ENCODE measurements at regions not wholly inside any gene's neighbourhood (a gene's known extent, or its start where the extent isn't known, plus 50 kb on each side); places are given as distances from the start of the nearest gene placed in this dataset.
A peak's percentile ranks its signal among the peaks of the same experiment; 100 is the strongest.

DNA sequence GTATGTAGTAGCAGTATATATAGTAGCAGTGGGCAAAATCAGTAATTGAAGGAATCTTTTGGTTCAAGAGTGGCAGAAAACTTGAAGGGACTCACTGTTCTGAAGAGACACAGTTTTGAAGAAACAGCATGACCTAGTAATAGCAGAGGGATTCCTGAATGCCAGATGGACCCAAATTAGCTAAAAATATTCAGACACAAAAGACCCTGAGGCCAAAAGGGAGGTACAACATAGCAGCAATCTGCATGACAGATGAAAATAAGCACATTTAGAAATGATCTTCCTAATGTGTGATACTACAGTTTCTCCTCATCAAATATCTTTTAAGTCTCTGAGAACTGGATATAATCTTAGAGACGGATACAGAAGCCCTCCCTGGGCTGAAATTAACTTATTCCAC is 536.6 kb downstream of the PPARGC1A start:
- no peak for DNase-seq (ENCODE audit: low read depth)
- TF ChIP-seq, protein P1, sequence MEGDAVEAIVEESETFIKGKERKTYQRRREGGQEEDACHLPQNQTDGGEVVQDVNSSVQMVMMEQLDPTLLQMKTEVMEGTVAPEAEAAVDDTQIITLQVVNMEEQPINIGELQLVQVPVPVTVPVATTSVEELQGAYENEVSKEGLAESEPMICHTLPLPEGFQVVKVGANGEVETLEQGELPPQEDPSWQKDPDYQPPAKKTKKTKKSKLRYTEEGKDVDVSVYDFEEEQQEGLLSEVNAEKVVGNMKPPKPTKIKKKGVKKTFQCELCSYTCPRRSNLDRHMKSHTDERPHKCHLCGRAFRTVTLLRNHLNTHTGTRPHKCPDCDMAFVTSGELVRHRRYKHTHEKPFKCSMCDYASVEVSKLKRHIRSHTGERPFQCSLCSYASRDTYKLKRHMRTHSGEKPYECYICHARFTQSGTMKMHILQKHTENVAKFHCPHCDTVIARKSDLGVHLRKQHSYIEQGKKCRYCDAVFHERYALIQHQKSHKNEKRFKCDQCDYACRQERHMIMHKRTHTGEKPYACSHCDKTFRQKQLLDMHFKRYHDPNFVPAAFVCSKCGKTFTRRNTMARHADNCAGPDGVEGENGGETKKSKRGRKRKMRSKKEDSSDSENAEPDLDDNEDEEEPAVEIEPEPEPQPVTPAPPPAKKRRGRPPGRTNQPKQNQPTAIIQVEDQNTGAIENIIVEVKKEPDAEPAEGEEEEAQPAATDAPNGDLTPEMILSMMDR (IDR thresholded peaks at IDR 0.05; ENCODE audit: insufficient read depth, low read depth, low read length, missing control alignments) = no peak
- H3K4me3 ChIP-seq (ENCODE audit: low read depth, low read length) = no peak overlapping the region

DNA sequence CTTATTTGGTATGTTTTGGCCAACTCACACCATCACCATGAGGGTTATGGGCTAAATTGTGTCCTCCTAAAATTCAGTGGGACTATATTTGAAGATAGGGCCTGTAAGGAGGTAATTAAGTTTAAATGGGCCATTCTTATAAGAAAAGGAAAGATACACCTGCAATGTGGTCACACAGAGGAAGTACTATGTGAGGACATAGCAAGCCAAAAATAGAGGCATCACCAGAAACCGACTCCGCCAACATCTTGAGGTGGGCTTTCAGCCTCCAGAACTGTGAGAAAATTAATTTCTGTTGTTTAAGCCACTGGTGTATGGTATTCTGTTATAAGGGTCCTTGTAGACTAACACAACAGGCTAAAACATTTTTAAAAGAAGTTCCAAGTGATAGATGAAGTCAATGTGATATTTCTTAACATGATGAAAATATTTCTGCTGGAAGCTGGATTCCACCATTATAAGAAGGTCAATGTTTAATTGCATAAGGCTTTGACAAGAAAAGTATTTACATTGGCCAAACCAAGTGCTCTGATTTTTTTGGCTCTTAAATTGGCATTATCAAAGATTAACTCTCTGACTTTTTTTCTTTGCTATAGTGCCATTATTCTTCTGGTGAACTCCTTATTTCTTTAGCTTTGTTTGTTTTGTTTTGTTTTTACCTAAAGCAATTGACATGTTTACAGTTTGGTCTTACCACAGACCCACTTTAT is 540.9 kb downstream of the PPARGC1A start:
- peak; percentile 22 for DNase-seq (ENCODE audit: low read depth)
- TF ChIP-seq, protein P1 (IDR thresholded peaks at IDR 0.05; ENCODE audit: insufficient read depth, low read depth, low read length, missing control alignments) = no peak
- H3K4me3 ChIP-seq (ENCODE audit: low read depth, low read length) = no peak overlapping the region

DNA sequence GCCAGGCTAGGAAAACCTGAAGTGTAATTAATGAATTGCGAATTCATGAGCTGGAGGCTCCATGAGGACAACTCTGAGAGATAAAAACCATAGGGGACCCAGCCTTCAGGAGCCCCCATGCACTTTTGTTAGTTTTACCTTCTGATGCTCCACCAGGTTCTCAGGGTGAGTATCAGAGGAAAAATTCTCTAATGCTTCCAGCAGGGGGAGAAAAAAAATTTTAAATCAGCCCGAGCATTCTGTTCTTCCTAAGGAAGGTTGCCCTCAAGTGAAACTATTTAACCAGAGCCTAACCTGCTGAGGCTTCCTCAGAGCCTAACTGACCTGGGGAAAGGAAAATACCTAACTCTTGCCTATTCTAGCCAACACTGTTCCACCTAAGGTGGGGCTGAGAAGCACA is 552.6 kb downstream of the PPARGC1A start:
- TF ChIP-seq, protein P1 (IDR thresholded peaks at IDR 0.05; ENCODE audit: insufficient read depth, low read depth, low read length, missing control alignments) = no peak
- DNase-seq (ENCODE audit: low read depth) = no peak
- H3K4me3 ChIP-seq (ENCODE audit: low read depth, low read length) = no peak overlapping the region

DNA sequence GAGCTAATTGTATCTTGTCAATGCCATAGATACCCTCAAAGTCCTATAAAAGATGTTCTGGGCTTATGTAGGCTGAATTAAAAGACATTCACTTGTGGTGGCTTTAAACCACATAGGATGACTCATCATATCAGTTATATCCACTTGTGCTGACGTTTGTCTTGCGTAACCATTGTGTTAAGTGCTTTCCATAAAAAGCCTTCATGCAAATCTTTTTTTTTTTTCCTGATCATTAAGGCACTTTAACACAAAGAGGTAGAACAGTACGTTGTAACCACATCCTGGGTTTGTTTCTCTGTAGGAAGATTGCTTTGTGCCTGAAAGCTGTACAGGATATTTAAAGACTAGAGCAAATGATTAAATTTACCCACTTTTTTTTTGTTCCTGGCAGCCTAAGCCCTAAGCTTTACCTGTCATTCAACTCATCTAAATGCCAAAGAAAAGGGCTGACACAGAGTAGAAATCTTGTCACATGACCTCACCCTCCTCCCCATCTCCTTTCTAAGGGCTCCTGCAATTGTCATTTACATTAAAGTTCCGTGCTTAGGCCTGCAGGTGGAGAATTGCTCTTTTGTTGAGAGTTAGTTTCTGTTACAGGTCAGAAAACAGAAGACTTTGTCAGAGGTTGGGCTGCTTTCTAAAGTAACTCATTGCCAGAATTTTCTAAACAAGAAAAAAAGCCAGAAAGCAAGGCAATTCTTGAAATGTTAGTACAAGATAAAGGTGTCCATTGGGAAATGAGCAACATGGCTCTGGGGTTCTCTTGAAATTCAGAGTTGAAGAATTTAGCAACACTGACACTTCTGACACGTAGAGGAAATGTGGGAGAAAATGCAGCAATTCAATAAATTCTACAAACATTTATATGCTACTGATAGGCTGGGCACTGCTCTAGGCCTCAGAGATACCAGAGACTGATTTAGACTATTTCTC is 555.6 kb downstream of the PPARGC1A start:
- no peak overlapping the region for H3K4me3 ChIP-seq (ENCODE audit: low read depth, low read length)
- TF ChIP-seq, protein P1 (IDR thresholded peaks at IDR 0.05; ENCODE audit: insufficient read depth, low read depth, low read length, missing control alignments) = peak; percentile 7
- peak; percentile 71 for DNase-seq (ENCODE audit: low read depth)

DNA sequence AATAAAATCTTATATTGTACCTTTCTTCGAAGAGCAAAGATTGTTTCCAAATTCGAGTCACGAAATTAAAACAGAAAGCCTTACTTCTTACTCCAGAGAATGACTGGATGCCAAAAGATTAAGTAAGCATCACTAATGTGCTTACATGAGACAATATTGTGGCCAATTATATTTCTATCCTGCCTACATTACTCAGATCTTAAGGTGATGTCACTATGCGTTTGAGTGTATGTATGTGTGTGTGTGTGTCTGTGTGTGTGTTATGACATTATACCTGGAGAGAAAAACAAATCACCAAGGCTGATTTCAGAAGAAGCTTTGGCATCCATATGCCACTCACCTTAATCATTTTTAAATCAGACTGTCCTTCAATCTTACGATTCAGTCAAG is 556.3 kb downstream of the PPARGC1A start:
- no peak overlapping the region for H3K4me3 ChIP-seq (ENCODE audit: low read depth, low read length)
- peak; percentile 1 for DNase-seq (ENCODE audit: low read depth)
- TF ChIP-seq, protein P1 (IDR thresholded peaks at IDR 0.05; ENCODE audit: insufficient read depth, low read depth, low read length, missing control alignments) = no peak

DNA sequence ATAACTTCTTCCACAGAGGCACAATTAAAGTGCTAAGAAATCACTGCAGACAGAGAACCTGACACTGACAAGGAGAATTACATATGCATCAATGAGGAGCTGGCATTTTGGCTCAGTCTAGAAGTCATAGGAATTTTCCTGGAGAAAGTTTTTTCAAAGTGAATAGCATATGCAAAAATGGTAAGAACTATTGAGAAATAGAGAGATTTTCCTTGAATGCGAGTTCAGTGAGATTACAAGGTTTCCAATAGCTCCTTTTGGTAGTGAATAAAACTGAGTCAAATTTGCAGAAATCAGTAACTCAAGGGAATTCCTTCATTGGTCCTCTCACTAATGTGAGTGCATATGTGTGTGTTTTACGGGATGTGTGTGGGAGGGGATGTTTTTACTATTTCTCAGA is 557.5 kb downstream of the PPARGC1A start:
- TF ChIP-seq, protein P1 (IDR thresholded peaks at IDR 0.05; ENCODE audit: insufficient read depth, low read depth, low read length, missing control alignments) = no peak
- H3K4me3 ChIP-seq (ENCODE audit: low read depth, low read length) = no peak overlapping the region
- no peak for DNase-seq (ENCODE audit: low read depth)

All from GM12865 (cell line).